ENCODE measurements at regions not wholly inside any gene's neighbourhood (a gene's known extent, or its start where the extent isn't known, plus 50 kb on each side); places are given as distances from the start of the nearest gene placed in this dataset.
A peak's percentile ranks its signal among the peaks of the same experiment; 100 is the strongest.

DNA sequence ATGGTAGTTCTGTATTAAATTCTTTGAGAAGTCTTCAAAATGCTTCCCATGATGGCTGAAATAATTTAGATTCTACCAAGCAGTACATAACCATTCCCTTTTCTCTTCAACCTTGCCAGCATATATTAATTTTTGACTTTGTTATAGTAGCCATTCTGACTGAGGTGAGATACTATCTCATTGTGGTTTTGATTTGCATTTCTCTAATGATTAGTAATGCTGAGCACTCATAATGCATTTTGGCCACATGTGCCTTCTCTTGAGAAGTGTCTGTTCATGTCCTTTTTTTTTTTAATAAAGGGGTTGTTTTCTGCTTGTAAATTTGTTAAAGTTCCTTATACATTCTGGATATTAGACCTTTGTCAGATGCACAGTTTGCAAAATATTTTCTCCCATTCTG lies 173.9 kb downstream of the CALCRL start:
- FAIRE-seq = no peak
- no peak for DNase-seq (ENCODE audit: insufficient read length, low spot score)

DNA sequence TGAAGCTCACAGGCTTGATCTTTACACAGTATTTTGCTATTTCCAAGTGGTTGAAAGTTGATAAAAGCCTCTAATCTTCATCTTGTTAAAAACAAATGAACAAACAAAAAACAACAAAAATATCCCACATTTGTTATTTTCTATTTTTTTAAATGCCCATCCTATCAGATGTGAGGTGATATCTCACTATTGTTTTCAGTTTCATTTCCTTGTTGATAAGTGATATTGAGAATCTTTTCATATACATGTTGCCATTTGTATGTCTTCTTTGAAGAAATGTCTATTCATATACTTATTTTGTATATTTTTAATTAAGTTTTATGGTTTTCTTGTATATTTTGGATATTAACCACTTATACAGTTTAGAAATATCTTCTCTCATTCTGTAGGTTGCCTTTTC lies 175.8 kb downstream of the CALCRL start:
- FAIRE-seq = no peak
- DNase-seq (ENCODE audit: insufficient read length, low spot score) = no peak

DNA sequence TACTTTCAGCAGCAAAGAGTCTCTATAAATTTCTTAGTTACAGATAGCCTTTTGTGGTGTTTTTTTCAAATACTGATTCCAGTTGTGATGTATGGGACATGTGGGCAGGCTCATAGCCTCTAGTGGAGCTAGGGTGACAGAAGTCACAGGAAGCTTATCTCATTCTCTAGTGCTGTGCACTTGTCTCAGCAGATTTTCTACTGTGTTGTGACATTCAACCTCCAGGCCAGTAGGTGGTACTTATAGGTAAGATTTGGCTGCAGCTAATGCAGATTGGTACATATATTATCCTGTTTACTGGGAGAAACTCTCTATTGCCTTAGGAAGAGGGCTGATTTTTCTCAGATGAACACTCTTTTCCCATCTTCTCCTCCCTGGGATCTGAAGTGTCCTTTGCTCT lies 176.2 kb downstream of the CALCRL start:
- DNase-seq (ENCODE audit: insufficient read length, low spot score) (no peak), FAIRE-seq (no peak)

DNA sequence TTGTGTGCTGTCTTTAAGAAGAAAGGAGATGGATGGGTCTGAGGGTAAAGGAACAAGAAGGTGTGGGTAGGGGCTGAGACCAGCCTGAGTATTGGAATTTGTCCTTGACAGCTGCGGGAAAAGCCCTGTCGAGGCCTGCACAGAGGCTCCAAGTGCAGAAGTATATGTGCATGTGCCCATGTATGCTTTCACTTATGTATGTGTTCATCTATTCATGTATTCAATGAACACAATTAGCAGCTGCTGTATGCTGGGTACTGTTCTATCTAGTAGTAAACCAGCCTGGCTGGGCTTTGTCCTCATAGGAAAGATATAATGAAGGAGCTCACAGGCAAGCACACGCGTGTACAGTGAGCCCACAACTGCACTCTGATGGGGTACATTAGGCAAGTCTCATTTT lies 181.4 kb downstream of the CALCRL start:
- FAIRE-seq (no peak), DNase-seq (ENCODE audit: insufficient read length, low spot score) (no peak)

DNA sequence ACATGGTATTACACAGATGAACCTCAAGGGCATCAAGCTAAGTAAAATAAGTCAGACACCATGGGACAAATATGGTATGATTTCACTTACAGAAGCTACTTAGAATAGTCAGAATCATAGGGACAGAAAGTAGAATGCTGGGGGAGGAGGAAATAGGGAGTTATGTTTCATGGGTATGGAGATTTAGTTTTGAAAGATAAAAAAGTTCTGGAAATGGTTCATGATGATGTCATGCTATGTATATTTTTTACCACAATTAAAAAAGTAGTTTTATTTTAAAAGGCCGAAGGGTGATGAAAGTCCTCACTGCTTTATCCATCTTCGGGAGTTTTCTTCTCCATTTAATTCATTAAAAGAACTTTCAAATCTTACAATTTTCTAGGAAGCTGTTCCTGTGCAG lies 181.9 kb downstream of the CALCRL start:
- no peak for DNase-seq (ENCODE audit: insufficient read length, low spot score)

DNA sequence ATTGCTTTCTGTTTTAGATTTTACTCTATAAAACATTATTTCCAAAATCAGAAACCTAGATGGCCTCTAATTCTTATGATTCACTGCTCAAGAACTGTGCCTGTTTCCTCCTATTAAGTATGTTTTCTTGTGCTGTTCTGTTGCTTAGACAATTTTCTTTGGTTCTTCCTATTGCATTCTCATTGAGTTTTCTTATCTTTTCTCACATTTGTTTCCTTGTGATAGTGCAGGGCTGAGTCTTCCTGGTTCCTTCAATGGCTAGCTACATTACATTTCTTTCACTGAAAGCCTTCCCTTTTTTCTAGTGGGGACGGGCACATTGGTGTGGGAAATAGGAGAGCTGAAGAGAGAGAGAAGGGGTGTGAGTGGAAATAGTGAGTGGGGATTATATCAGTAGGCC lies 183.4 kb downstream of the CALCRL start:
- DNase-seq (ENCODE audit: insufficient read length, low spot score) (no peak), FAIRE-seq (no peak)

More for the DNA sequence above, 181.9 kb downstream of the CALCRL start:
- FAIRE-seq = no peak

DNA sequence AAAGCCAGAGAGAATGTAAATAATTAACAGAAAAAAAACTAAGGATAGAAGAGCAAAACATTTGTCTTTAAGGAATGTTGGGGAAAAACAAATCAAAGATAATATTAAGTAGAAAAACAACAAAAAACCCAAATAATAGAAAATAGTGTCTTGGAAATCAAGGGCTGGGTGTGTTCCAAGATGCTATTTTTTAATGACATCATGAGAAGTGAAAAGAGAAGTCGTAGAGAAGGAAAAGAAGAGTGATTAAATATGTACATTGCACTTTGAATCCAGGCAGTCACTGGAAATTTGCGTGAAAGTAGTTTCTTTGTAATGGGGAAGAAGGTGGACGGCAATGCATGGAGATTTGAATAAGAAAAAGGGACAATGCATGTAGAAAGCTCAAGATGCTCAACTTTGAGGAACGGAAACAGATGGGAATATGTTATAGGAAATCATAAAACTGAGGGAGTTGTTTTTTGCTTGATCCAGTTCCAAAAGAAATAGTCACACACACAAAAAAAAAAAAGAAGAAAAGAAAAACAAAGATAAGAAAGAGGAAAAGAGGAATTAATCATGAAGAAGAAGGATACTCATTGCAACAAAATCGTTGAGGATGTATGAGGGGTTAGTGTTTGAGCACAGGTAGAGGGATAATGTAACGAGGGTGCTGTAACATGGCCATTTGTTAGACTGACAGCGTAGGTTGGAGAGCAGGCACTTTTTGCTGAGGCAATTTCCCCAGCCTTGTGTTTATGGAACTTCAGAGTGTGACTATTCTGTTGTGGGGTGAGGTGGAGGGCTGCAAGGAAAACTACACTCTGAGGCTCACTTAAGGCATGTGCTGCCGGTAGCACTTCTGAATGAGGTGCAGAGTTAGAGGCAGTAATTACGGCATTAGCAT lies 184.1 kb downstream of the CALCRL start:
- no peak for DNase-seq (ENCODE audit: insufficient read length, low spot score)
- no peak for FAIRE-seq

DNA sequence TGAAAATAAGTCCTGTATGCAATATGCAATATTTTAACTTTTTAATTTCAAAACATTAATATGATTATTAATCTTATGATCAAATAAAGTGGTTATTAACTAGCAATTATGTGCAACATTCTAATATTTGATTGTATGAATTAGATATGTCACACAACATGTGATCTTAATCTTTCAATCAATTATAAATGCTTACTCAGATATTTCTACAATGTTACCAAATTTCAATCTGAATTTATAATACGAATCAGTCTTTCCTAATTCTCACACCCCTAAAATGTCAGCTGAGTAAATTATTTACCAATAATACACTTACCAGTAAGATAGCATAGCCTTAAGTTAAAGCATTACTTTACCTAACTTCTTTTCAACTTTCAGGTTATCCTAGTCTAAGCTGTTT lies 186.3 kb downstream of the CALCRL start:
- no peak for DNase-seq (ENCODE audit: insufficient read length, low spot score)
- no peak for FAIRE-seq

DNA sequence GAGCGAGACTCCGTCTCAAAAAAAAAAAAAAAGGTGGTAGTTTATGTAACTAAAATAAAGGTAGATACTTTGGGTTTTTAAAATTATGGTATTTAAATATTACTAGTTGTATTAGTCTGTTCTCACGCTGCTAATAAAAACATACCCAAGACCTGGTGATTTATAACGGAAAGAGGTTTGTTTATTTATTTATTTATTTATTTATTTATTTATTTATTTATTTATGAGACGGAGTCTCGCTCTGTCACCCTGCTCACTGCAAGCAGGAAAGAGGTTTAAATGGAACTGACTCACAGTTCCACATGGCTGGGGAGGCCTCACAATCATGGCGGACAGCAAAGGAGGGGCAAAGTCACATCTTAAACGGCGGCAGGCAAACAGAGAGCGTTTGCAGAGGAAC lies 196.0 kb downstream of the CALCRL start:
- no peak for FAIRE-seq
- no peak for DNase-seq (ENCODE audit: insufficient read length, low spot score)

DNA sequence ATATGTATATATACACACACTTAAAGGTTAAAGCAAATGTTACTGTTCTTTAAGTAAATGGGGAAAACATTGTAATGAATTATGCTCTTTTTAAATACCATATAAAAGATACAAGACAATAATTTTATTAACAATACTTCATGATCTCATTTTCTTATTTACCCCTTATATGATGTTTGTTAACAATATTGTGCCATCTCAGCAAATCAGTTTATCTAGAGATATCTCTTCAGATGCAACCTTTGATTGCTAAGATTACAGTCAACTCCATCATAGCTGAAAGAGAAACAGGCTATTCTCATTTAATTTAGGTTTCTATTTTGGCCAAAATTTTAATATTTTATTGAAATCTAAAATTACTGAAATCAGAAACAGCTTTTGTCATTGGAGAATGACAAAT lies 197.9 kb downstream of the CALCRL start:
- FAIRE-seq (no peak), DNase-seq (ENCODE audit: insufficient read length, low spot score) (no peak)

DNA sequence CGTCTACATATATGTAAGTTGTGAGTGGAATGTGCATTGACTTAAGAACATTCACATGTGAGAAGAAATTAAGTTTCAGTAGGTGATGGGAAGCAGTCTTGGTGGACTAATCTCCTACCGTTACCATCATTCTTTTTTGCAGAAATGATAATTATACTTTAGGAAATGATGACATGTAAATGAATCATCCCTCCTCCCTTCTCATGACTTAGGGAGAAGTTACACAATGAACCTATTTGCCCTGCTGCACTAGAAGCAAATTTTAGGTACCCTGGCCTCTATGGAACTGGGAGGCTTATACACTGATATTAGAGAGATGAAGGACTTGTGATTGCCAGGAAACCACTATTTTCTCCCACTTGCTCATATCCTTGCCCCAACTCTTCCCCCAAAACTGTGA lies 214.2 kb downstream of the CALCRL start:
- no peak for DNase-seq (ENCODE audit: insufficient read length, low spot score)
- FAIRE-seq = no peak

DNA sequence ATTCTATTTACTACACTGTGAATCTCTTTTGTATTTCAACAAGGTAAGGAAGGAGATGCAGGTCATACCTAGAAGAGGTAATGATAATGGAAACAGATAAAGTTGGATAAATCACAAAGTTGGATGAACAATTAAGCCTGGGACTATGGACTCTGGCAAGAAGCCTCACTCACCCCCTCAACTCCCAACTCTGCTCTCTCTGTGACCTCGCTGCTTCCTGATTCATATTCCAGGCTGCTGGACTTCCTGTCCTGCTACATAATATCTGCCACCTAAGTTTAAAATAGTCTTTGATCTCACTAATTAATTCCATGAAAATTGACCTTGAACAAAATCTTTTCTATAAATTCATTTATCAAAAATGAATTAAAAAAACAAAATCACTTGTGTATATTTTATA lies 215.3 kb downstream of the CALCRL start:
- no peak for DNase-seq (ENCODE audit: insufficient read length, low spot score)

DNA sequence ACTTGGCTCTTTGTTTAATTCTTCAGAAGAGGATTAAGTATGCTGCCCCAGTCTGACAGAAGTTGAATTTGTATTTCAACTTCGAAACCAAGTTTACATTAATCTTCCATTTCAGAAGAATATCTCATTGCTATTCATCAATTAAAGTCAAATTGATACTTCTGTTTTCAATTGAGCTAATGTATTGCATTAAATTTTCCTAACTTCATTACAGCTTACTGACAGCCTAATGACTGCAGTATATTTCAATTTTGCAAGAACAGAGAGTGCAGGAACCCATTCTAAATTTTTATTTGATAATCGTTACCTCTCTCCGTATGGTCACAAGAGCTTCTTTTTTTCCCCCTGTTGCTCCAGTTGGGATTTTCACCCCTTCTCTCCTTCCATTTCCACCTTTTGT lies 218.0 kb downstream of the CALCRL start:
- no peak for DNase-seq (ENCODE audit: insufficient read length, low spot score)
- no peak for FAIRE-seq

More for the DNA sequence above, 215.3 kb downstream of the CALCRL start:
- FAIRE-seq = no peak

DNA sequence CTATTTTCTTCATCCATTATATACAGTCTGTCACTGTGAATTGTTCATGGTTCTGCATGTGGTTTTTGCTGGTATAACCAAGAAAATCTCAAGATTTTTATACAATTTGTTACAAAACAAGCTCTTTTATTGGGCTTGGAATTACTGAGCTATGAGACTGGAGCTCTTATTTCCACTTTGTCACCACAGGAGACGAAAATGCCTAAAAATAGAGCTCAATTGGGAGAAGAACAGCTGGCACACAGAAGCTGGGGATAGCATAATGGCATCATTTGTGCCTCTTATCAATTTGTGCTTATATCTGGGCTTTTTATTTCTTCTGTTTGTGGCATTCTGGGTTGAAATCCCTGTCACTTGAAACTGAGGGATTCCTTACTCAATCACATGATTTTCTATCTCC lies 219.1 kb downstream of the CALCRL start:
- no peak for DNase-seq (ENCODE audit: insufficient read length, low spot score)
- no peak for FAIRE-seq

DNA sequence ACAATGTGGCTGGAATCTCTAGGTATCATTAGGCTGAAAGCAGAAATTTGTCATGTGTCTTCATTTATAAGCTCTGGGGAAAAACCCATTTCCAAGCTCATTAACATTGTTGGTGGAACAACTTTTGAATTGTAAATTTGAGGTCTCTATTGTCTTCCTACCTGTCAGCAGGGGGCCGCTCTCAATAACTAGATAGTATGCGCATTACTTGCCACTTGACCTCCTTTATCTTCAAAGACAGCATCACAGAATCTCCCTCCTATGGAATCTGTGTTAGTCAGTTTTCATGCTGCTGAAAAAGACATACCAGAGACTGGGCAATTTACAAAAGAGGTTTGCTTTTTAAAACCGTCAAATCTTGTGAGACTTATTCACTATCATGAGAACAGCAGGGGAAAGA lies 223.1 kb downstream of the CALCRL start:
- DNase-seq (ENCODE audit: insufficient read length, low spot score) (no peak), FAIRE-seq (no peak)

DNA sequence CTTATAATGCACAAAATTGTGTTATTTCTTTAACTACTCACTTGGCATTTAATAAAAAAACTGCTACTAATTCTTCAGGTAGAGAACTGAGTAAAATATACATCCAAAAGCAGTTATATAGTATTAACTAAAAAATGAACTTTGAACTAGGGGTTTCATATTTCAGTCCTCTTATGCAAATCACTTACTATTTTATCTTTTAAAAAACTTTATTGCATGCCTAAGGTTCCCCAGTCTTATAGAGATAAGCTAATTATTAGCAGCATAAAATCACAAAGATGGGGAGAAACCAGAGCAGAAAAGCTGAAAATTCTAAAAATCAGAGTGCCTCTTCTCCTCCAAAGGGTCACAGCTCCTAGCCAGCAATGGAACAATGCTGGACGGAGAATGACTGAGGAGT lies 228.0 kb downstream of the CALCRL start:
- no peak for FAIRE-seq
- no peak for DNase-seq (ENCODE audit: insufficient read length, low spot score)

DNA sequence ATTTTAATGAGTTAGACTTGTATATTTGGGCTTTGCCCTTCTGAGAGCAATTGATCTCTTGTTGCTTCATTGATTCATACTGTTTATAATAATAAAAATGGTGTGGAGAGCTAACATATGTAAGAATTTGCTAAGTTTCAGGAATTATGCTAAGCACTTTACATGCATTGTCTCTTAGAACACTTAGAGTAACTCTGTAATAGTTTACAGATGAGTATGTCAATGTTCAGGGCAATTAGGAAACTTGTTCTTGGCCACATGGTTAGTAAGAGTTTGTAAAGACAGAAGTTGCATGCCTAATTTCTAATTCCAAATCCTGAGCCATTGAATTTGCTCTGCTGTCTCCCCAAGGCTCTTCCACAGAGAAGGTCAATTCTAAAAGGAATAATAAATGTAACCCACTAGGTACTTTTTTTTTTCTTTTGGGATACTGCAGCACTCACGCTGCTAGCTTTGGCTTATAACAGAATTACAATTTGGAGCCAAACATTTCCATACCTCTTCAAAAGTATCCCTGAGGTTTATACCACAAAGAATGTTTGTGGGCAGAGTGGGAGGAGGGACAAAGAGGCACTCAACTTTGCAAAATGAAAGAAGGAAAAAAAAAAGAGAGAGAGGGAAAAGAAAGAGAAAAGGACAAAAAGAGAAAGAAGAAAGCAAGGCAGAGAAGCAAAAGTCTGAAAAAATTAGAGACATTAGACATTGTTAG lies 232.4 kb downstream of the CALCRL start:
- DNase-seq (ENCODE audit: insufficient read length, low spot score) (no peak), FAIRE-seq (no peak)

DNA sequence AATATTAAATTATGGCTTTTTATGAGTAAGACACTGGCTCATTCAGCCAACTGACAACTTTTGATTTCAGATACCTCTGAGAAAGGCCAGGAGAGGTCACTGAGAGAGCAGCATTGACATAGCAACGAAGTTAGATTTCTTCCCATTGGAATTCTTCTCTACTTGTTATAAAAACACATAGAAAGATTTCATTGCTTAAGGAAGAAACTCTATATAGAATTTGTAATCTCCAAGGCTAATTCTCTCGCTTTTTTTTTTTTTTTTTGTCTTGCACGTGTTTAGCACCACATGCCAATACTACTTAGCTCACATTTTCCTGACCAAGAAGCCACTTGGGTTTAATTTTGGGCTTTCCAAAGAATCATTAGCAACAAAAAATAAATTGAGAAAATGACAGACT lies 233.7 kb downstream of the CALCRL start:
- FAIRE-seq (no peak), DNase-seq (ENCODE audit: insufficient read length, low spot score) (no peak)

DNA sequence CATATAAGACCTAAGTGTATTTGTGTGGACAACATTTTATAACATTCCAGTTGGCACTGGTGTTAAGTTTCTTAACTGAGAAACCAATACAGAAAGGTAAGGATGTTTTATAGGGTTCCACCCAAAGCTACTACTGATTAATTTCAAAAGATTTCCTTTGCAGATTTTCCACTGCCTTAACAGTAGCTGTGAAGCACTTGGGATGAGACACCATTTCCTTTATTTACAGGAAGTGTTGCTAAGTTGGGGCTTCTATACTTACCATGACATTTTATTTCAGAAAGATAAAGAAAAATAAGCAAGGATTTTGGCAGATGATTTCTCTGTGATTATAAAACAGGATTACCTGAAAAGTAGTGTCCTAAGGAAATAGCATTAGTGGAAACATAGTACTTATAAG lies 234.3 kb downstream of the CALCRL start:
- DNase-seq (ENCODE audit: insufficient read length, low spot score) (no peak), FAIRE-seq (no peak)

DNA sequence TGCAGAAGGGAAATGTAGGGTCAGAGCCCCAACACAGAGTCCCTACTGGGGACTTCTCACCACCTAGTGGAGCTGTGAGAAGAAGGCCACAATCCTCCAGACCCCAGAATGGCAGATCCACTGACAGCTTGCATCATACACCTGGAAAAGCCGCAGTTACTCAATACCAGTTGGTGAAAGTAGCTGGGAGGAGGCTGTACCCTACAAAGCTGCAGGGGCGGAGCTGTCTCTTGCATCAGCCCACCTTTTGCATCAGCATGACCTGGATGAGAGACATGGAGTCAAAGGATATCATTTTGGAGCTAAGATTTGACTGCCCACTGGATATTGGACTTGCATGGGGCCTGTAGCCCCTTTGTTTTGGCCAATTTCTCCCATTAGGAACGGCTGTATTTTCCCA lies 237.3 kb downstream of the CALCRL start:
- FAIRE-seq = no peak
- no peak for DNase-seq (ENCODE audit: insufficient read length, low spot score)

DNA sequence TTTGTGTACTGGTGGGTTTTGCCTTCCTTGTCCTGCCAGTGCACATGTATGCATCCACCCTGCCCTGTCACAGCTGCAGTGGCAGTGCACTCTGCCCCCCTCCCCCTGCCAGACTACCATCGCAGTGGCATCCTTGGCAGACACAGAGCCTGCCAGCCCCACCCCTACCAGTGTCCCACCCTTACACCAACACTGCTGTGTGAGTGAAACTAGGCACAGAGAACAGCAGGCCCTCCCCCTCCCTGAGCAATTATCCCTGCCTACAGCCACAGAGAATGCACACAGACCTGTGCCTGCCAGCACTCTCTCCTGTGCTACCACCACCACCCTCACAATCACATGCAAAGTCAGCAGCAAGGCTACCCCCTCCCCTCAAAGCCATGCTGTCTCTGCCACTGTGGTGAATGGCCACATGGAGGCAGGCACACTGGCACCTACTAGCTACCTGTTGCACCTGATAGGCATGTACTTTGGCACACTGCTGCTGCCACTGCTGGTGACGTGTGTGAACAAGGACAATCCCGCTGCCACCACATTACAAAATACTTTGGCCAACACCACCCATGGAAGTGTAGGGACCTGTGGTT lies 239.8 kb downstream of the CALCRL start:
- peak; percentile 76 for FAIRE-seq
- DNase-seq (ENCODE audit: insufficient read length, low spot score) = no peak

DNA sequence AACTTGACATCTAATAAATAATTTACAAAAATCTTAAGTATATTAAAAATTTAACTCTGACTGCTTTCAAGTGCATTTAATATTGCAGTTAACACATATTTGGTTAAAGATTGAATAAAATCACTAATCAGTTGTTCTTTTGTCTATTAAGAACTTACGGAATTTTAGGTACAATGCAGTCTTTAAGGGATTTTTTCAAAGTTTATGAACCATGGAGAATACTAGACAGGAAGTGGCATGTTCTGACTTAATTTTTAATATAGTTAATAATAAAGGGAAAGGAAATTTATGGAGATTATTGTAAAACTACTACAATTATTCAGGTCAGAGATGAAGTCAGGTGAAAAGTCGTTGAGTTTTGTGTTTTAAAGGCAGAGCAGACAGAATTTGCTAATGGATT lies 240.9 kb downstream of the CALCRL start:
- no peak for FAIRE-seq

More for the DNA sequence above, 240.9 kb downstream of the CALCRL start:
- DNase-seq (ENCODE audit: insufficient read length, low spot score) = no peak

Measured in HTR-8/SVneo (cell line).